Neural cell (in vitro differentiated cells): ENCODE measurements at regions not wholly inside any gene's neighbourhood (a gene's known extent, or its start where the extent isn't known, plus 50 kb on each side); places are given as distances from the start of the nearest gene placed in this dataset.

Experiments used
- H2AFZ ChIP-seq: fragments of 200-600, 300-800 bp; sonication (generic), shearing (Covaris generic); 2 replicates; pipeline ENCODE4 v1.6.0; 2014; ENCODE audit warnings: low read depth, mild to moderate bottlenecking, antibody characterized with exemption, low read length, moderate library complexity
- H3F3A ChIP-seq: fragments of 200-600 bp; shearing (Covaris generic); 2 replicates; pipeline ENCODE4 v1.6.1; 2016; ENCODE audit warnings: mild to moderate bottlenecking, moderate library complexity, mixed read lengths, antibody characterized with exemption, low read length; ENCODE audit not compliant: insufficient read depth, poor library complexity, severe bottlenecking
- H3K27ac ChIP-seq: fragments of 200-600, 300-800 bp; sonication (generic), shearing (Covaris generic); 2 replicates; pipeline ENCODE4 v1.5.1; 2014; ENCODE audit warnings: mild to moderate bottlenecking, low read length, moderate library complexity
- H3K27me3 ChIP-seq: fragments of 300-800, 200-600 bp; sonication (generic), shearing (Covaris generic); 2 replicates; pipeline ENCODE4 v1.6.0; 2014; ENCODE audit warnings: mild to moderate bottlenecking, low read depth, low read length, moderate library complexity; ENCODE audit not compliant: insufficient read depth
- H3K36me3 ChIP-seq: fragments of 300-800, 200-600 bp; sonication (generic), shearing (Covaris generic); 2 replicates; pipeline ENCODE4 v1.5.1; 2014; ENCODE audit warnings: mild to moderate bottlenecking, antibody characterized with exemption, low read length, moderate library complexity; ENCODE audit not compliant: insufficient read depth
- H3K4me2 ChIP-seq: fragments of 300-800, 200-600 bp; sonication (generic), shearing (Covaris generic); 2 replicates; pipeline ENCODE4 v1.6.0; 2014; ENCODE audit warnings: mild to moderate bottlenecking, low read length
- H3K4me3 ChIP-seq: fragments of 300-800, 200-600 bp; sonication (generic), shearing (Covaris generic); 2 replicates; pipeline ENCODE4 v1.5.1; 2014; ENCODE audit warnings: mild to moderate bottlenecking, low read length, moderate library complexity
- H3K79me2 ChIP-seq: fragments of 200-600 bp; shearing (Covaris generic); replicated peaks from 2 replicates; pipeline ENCODE4 v1.6.0; 2014; ENCODE audit warnings: mild to moderate bottlenecking, low read length, moderate library complexity; ENCODE audit not compliant: insufficient read depth
- H3K9ac ChIP-seq: fragments of 300-800, 200-600 bp; sonication (generic), shearing (Covaris generic); 2 replicates; pipeline ENCODE4 v1.6.1; 2016; ENCODE audit warnings: mild to moderate bottlenecking, low read length, mixed read lengths
- H3K9me2 ChIP-seq: fragments of 200-600 bp; shearing (Covaris generic); 2 replicates; pipeline ENCODE4 v1.6.1; 2016; ENCODE audit warnings: mild to moderate bottlenecking, low read length, mixed read lengths; ENCODE audit not compliant: insufficient read depth
- H3K9me3 ChIP-seq: fragments of 200-600, 300-800 bp; sonication (generic), shearing (Covaris generic); 2 replicates; pipeline ENCODE4 v1.6.1; 2016; ENCODE audit warnings: mild to moderate bottlenecking, mixed run types, low read length, moderate library complexity, mixed read lengths
- H4K20me1 ChIP-seq: fragments of 200-600 bp; shearing (Covaris generic); 2 replicates; pipeline ENCODE4 v1.6.1; 2016; ENCODE audit warnings: mild to moderate bottlenecking, mixed run types; ENCODE audit not compliant: insufficient read depth
- EP300 ChIP-seq: fragments of 450-650 bp; conservative IDR thresholded peaks from 2 replicates; pipeline ENCODE4 v1.6.1; 2014; ENCODE audit warnings: antibody characterized with exemption, mild to moderate bottlenecking, moderate library complexity; ENCODE audit not compliant: poor library complexity, severe bottlenecking
- EZH2 ChIP-seq: fragments of 200-600, 300-800 bp; shearing (Covaris generic), sonication (generic); IDR thresholded peaks from 2 replicates; pipeline ENCODE4 v1.6.1; 2014; ENCODE audit warnings: antibody characterized with exemption, low read length, borderline replicate concordance, mild to moderate bottlenecking; ENCODE audit not compliant: insufficient read depth, poor library complexity, severe bottlenecking
- MXI1 ChIP-seq: fragments of 450-650 bp; conservative IDR thresholded peaks from 2 replicates; pipeline ENCODE4 v1.6.1; 2014; ENCODE audit warnings: antibody characterized with exemption, mild to moderate bottlenecking; ENCODE audit not compliant: poor library complexity, severe bottlenecking
- POLR2AphosphoS5 ChIP-seq: IDR thresholded peaks from 2 replicates; pipeline ENCODE4 v1.6.1; 2012
- RAD21 ChIP-seq: fragments of 450-650 bp; conservative IDR thresholded peaks from 2 replicates; pipeline ENCODE4 v1.6.1; 2014; ENCODE audit warnings: antibody characterized with exemption, mild to moderate bottlenecking, moderate library complexity
- REST ChIP-seq: IDR thresholded peaks from 2 replicates; pipeline ENCODE4 v1.6.1; 2012; ENCODE audit warnings: borderline replicate concordance
- SMC3 ChIP-seq: fragments of 450-650 bp; conservative IDR thresholded peaks from 2 replicates; pipeline ENCODE4 v1.6.1; 2014; ENCODE audit warnings: antibody characterized with exemption, mild to moderate bottlenecking, moderate library complexity; ENCODE audit not compliant: poor library complexity
- TAF1 ChIP-seq: IDR thresholded peaks from 2 replicates; pipeline ENCODE4 v1.6.1; 2012; ENCODE audit warnings: low read depth
- TF ChIP-seq, protein P1 (sequence below): fragments of 450-650 bp; IDR thresholded peaks from 2 replicates; pipeline ENCODE4 v1.5.1; 2014; ENCODE audit warnings: antibody characterized with exemption, mild to moderate bottlenecking, moderate library complexity; ENCODE audit not compliant: poor library complexity, severe bottlenecking

GRCh38 chrY:19207048-19207447 is 433.5 kb upstream of the HSFY2 start:
- H3K9me2 ChIP-seq: no peaks in the 10 kb centered on the region
- H2AFZ ChIP-seq: no peak overlapping the region
- H3K27ac ChIP-seq: no peak overlapping the region
- H3K79me2 ChIP-seq: no peaks in the 10 kb centered on the region
- no peaks in the 10 kb centered on the region for H3K9me3 ChIP-seq
- H3K4me3 ChIP-seq: no peak overlapping the region
- no peaks in the 10 kb centered on the region for H3K36me3 ChIP-seq
- no peaks in the 10 kb centered on the region for H4K20me1 ChIP-seq
- H3K27me3 ChIP-seq: no peaks in the 10 kb centered on the region
- H3K9ac ChIP-seq: no peak overlapping the region
- no peak overlapping the region for H3K4me2 ChIP-seq
- TF ChIP-seq REST (no peak), MXI1 (no peak), RAD21 (no peak), TAF1 (no peak), SMC3 (no peak), POLR2AphosphoS5 (no peak), EZH2 (no peak)
- TF ChIP-seq, protein P1, sequence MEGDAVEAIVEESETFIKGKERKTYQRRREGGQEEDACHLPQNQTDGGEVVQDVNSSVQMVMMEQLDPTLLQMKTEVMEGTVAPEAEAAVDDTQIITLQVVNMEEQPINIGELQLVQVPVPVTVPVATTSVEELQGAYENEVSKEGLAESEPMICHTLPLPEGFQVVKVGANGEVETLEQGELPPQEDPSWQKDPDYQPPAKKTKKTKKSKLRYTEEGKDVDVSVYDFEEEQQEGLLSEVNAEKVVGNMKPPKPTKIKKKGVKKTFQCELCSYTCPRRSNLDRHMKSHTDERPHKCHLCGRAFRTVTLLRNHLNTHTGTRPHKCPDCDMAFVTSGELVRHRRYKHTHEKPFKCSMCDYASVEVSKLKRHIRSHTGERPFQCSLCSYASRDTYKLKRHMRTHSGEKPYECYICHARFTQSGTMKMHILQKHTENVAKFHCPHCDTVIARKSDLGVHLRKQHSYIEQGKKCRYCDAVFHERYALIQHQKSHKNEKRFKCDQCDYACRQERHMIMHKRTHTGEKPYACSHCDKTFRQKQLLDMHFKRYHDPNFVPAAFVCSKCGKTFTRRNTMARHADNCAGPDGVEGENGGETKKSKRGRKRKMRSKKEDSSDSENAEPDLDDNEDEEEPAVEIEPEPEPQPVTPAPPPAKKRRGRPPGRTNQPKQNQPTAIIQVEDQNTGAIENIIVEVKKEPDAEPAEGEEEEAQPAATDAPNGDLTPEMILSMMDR: no peak
- H3F3A ChIP-seq: no peaks in the 10 kb centered on the region

GRCh38 chrY:19180824-19181223 is 407.3 kb upstream of the HSFY2 start:
- TF ChIP-seq POLR2AphosphoS5: no peak
- no peak for TF ChIP-seq TAF1
- no peak for TF ChIP-seq EZH2
- no peak for TF ChIP-seq SMC3
- no peak for TF ChIP-seq RAD21
- TF ChIP-seq EP300: no peak
- no peak for TF ChIP-seq REST
- TF ChIP-seq, protein P1: no peak
- TF ChIP-seq MXI1: no peak
- H4K20me1 ChIP-seq: no peaks in the 10 kb centered on the region
- no peak overlapping the region for H3K4me3 ChIP-seq
- H3K36me3 ChIP-seq: no peaks in the 10 kb centered on the region
- no peaks in the 10 kb centered on the region for H3K27me3 ChIP-seq
- H3K79me2 ChIP-seq: no peaks in the 10 kb centered on the region
- no peak overlapping the region for H3K27ac ChIP-seq
- H3K9ac ChIP-seq: no peak overlapping the region
- no peak overlapping the region for H3K4me2 ChIP-seq
- H3K9me2 ChIP-seq: no peaks in the 10 kb centered on the region
- H3F3A ChIP-seq: no peaks in the 10 kb centered on the region
- no peak overlapping the region for H2AFZ ChIP-seq
- H3K9me3 ChIP-seq: no peaks in the 10 kb centered on the region
